ENCODE measurements at regions not wholly inside any gene's neighbourhood (a gene's known extent, or its start where the extent isn't known, plus 50 kb on each side); places are given as distances from the start of the nearest gene placed in this dataset.

GRCh38 chr14:47785058-47785457 is 109.7 kb upstream of the MDGA2 start:
- Histone ChIP-seq H4K8ac (ENCODE audit: low read depth, low read length) (no peak overlapping the region), H4K12ac (ENCODE audit: low read depth, low read length) (no peak overlapping the region), H3K23ac (ENCODE audit: low read length) (no peak overlapping the region), H3K18ac (ENCODE audit: low read length) (no peak overlapping the region), H2AK5ac (ENCODE audit: low read length) (no peak overlapping the region), H3K79me1 (ENCODE audit: low read length) (no peaks in the 10 kb centered on the region), H3K79me2 (ENCODE audit: control insufficient read depth, insufficient read depth, low read length, poor library complexity) (no peaks in the 10 kb centered on the region), H3K27ac (ENCODE audit: low read depth, low read length) (no peak overlapping the region), H3K4me1 (ENCODE audit: control insufficient read depth in 1 of 2, insufficient read depth in 2 of 2, low read length in 2 of 2) (no peaks in the 10 kb centered on the region), H2BK120ac (ENCODE audit: insufficient read depth, low read length, poor library complexity) (no peak overlapping the region), H3K14ac (ENCODE audit: low read length) (no peak overlapping the region), H2AFZ (ENCODE audit: insufficient read depth, low read length, poor library complexity) (no peak overlapping the region), H3K36me3 (ENCODE audit: control insufficient read depth in 1 of 2, insufficient read depth in 2 of 2, low read length in 2 of 2) (no peaks in the 10 kb centered on the region), H3K27me3 (ENCODE audit: insufficient read depth, low read length) (no peaks in the 10 kb centered on the region), H3K4me3 (ENCODE audit: low read depth, low read length) (no peak overlapping the region), H2BK5ac (ENCODE audit: low read depth, low read length, poor library complexity) (no peak overlapping the region), H3K4ac (ENCODE audit: low read depth, low read length) (no peak overlapping the region), H3K9me3 (ENCODE audit: insufficient read depth, low read depth, low read length) (no peaks in the 10 kb centered on the region), H2BK12ac (ENCODE audit: low read length) (no peak overlapping the region), H3K4me2 (ENCODE audit: low read length) (no peak overlapping the region), H3K9ac (ENCODE audit: low read length) (no peak overlapping the region), H4K91ac (ENCODE audit: low read depth, low read length) (no peak overlapping the region)
- WGBS (ENCODE audit: extremely low coverage, insufficient coverage, insufficient read length) = no CpG with 5 or more reads among the region's 2 CpGs
- no peak for DNase-seq

GRCh38 chr14:47778631-47779030 is 103.2 kb upstream of the MDGA2 start:
- H3K23ac ChIP-seq (ENCODE audit: low read length) = no peak overlapping the region
- WGBS (ENCODE audit: extremely low coverage, insufficient coverage, insufficient read length) = no CpG with 5 or more reads among the region's 4 CpGs

GRCh38 chr14:47772652-47773051 is 97.2 kb upstream of the MDGA2 start:
- Histone ChIP-seq H3K14ac (ENCODE audit: low read length) (no peak overlapping the region), H3K79me1 (ENCODE audit: low read length) (no peaks in the 10 kb centered on the region), H3K18ac (ENCODE audit: low read length) (no peak overlapping the region), H2BK12ac (ENCODE audit: low read length) (no peak overlapping the region), H2AK5ac (ENCODE audit: low read length) (no peak overlapping the region), H3K4me1 (ENCODE audit: control insufficient read depth in 1 of 2, insufficient read depth in 2 of 2, low read length in 2 of 2) (no peaks in the 10 kb centered on the region), H2BK5ac (ENCODE audit: low read depth, low read length, poor library complexity) (no peak overlapping the region), H3K4me3 (ENCODE audit: low read depth, low read length) (no peak overlapping the region), H4K91ac (ENCODE audit: low read depth, low read length) (no peak overlapping the region), H2BK120ac (ENCODE audit: insufficient read depth, low read length, poor library complexity) (no peak overlapping the region), H4K12ac (ENCODE audit: low read depth, low read length) (no peak overlapping the region), H3K4ac (ENCODE audit: low read depth, low read length) (no peak overlapping the region), H3K27ac (ENCODE audit: low read depth, low read length) (no peak overlapping the region), H3K27me3 (ENCODE audit: insufficient read depth, low read length) (no peaks in the 10 kb centered on the region), H3K23ac (ENCODE audit: low read length) (no peak overlapping the region), H3K9me3 (ENCODE audit: insufficient read depth, low read depth, low read length) (no peaks in the 10 kb centered on the region), H3K4me2 (ENCODE audit: low read length) (no peak overlapping the region), H3K36me3 (ENCODE audit: control insufficient read depth in 1 of 2, insufficient read depth in 2 of 2, low read length in 2 of 2) (no peaks in the 10 kb centered on the region), H3K9ac (ENCODE audit: low read length) (no peak overlapping the region), H4K8ac (ENCODE audit: low read depth, low read length) (no peak overlapping the region), H2AFZ (ENCODE audit: insufficient read depth, low read length, poor library complexity) (no peak overlapping the region), H3K79me2 (ENCODE audit: control insufficient read depth, insufficient read depth, low read length, poor library complexity) (no peaks in the 10 kb centered on the region)
- DNase-seq = no peak
- WGBS (ENCODE audit: extremely low coverage, insufficient coverage, insufficient read length) = no CpG with 5 or more reads among the region's 1 CpG

More at GRCh38 chr14:47778631-47779030, 103.2 kb upstream of the MDGA2 start:
- Histone ChIP-seq H2BK5ac (ENCODE audit: low read depth, low read length, poor library complexity) (no peak overlapping the region), H2AFZ (ENCODE audit: insufficient read depth, low read length, poor library complexity) (no peak overlapping the region), H3K36me3 (ENCODE audit: control insufficient read depth in 1 of 2, insufficient read depth in 2 of 2, low read length in 2 of 2) (no peaks in the 10 kb centered on the region), H3K4ac (ENCODE audit: low read depth, low read length) (no peak overlapping the region), H3K14ac (ENCODE audit: low read length) (no peak overlapping the region), H3K9ac (ENCODE audit: low read length) (no peak overlapping the region), H4K91ac (ENCODE audit: low read depth, low read length) (no peak overlapping the region), H4K8ac (ENCODE audit: low read depth, low read length) (no peak overlapping the region), H3K79me1 (ENCODE audit: low read length) (no peaks in the 10 kb centered on the region), H3K4me3 (ENCODE audit: low read depth, low read length) (no peak overlapping the region), H3K4me1 (ENCODE audit: control insufficient read depth in 1 of 2, insufficient read depth in 2 of 2, low read length in 2 of 2) (no peaks in the 10 kb centered on the region), H2BK120ac (ENCODE audit: insufficient read depth, low read length, poor library complexity) (no peak overlapping the region), H2BK12ac (ENCODE audit: low read length) (no peak overlapping the region), H3K9me3 (ENCODE audit: insufficient read depth, low read depth, low read length) (no peaks in the 10 kb centered on the region), H2AK5ac (ENCODE audit: low read length) (no peak overlapping the region), H3K27ac (ENCODE audit: low read depth, low read length) (no peak overlapping the region), H3K79me2 (ENCODE audit: control insufficient read depth, insufficient read depth, low read length, poor library complexity) (no peaks in the 10 kb centered on the region), H4K12ac (ENCODE audit: low read depth, low read length) (no peak overlapping the region), H3K4me2 (ENCODE audit: low read length) (no peak overlapping the region), H3K18ac (ENCODE audit: low read length) (no peak overlapping the region), H3K27me3 (ENCODE audit: insufficient read depth, low read length) (no peaks in the 10 kb centered on the region)
- DNase-seq = no peak

DNA sequence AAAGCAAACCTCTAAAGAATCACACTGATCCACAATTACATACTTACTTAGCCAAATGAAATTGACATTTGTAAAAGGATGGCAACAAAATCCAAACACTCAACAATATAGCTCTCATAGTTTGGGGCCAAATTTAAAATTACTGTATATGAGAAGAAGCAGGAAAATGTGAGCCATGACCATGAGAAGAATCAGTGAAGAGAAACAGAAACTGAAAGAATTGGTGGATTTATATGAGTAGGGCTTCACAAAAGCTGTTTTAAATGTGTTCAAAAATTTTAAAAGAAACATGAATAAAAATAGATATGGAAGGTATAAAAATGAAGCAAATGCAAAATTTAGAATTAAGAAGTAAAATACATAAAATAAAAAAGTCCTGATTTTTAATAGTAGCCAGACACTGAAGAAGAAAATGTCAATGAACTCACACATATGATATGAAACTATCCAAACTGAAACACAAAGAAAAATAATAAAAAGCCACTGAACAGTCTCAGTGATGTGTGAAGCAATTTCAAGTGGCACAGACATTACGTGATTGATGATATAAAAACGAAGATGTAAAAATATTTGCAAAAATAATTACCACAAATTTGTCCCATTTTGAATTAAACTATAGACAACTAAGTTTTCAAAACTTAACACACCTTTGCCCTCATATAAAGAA is 87.9 kb upstream of the MDGA2 start:
- H3K23ac ChIP-seq (ENCODE audit: low read length) = no peak overlapping the region
- no peak overlapping the region for H3K4me2 ChIP-seq (ENCODE audit: low read length)
- H2BK5ac ChIP-seq (ENCODE audit: low read depth, low read length, poor library complexity) = no peak overlapping the region
- H3K9ac ChIP-seq (ENCODE audit: low read length) = no peak overlapping the region
- H4K91ac ChIP-seq (ENCODE audit: low read depth, low read length) = no peak overlapping the region
- WGBS (ENCODE audit: extremely low coverage, insufficient coverage, insufficient read length) = no CpG with 5 or more reads among the region's 2 CpGs
- H2AFZ ChIP-seq (ENCODE audit: insufficient read depth, low read length, poor library complexity) = no peak overlapping the region
- H4K8ac ChIP-seq (ENCODE audit: low read depth, low read length) = no peak overlapping the region
- no peak overlapping the region for H4K12ac ChIP-seq (ENCODE audit: low read depth, low read length)
- H2BK120ac ChIP-seq (ENCODE audit: insufficient read depth, low read length, poor library complexity) = no peak overlapping the region
- H3K14ac ChIP-seq (ENCODE audit: low read length) = no peak overlapping the region
- H3K27ac ChIP-seq (ENCODE audit: low read depth, low read length) = no peak overlapping the region
- peaks cover 1% of the 10 kb centered on the region for H3K9me3 ChIP-seq (ENCODE audit: insufficient read depth, low read depth, low read length)
- no peak overlapping the region for H2BK12ac ChIP-seq (ENCODE audit: low read length)
- H3K36me3 ChIP-seq (ENCODE audit: control insufficient read depth in 1 of 2, insufficient read depth in 2 of 2, low read length in 2 of 2) = no peaks in the 10 kb centered on the region
- no peak overlapping the region for H3K4me3 ChIP-seq (ENCODE audit: low read depth, low read length)
- no peaks in the 10 kb centered on the region for H3K27me3 ChIP-seq (ENCODE audit: insufficient read depth, low read length)
- no peak for DNase-seq
- H3K18ac ChIP-seq (ENCODE audit: low read length) = no peak overlapping the region
- no peaks in the 10 kb centered on the region for H3K79me1 ChIP-seq (ENCODE audit: low read length)
- H3K4me1 ChIP-seq (ENCODE audit: control insufficient read depth in 1 of 2, insufficient read depth in 2 of 2, low read length in 2 of 2) = no peaks in the 10 kb centered on the region
- H3K79me2 ChIP-seq (ENCODE audit: control insufficient read depth, insufficient read depth, low read length, poor library complexity) = no peaks in the 10 kb centered on the region
- no peak overlapping the region for H3K4ac ChIP-seq (ENCODE audit: low read depth, low read length)
- no peak overlapping the region for H2AK5ac ChIP-seq (ENCODE audit: low read length)
